A549 (cell line): ENCODE measurements at regions not wholly inside any gene's neighbourhood (a gene's known extent, or its start where the extent isn't known, plus 50 kb on each side); places are given as distances from the start of the nearest gene placed in this dataset.

ENCODE experiments used
- CTCF ChIP-seq: fragments of >200 bp; sonication (Bioruptor Twin); formaldehyde crosslinking; IDR thresholded peaks from 3 replicates; pipeline ENCODE4 v1.5.1; 2016
- EP300 ChIP-seq, 2 experiments: fragments of >200 bp; sonication (Bioruptor Twin); formaldehyde crosslinking; IDR thresholded peaks; 2 replicates in 1 of 2; 3 replicates in 1 of 2; pipeline ENCODE4 v1.6.1; 2016 to 2017
- ESRRA ChIP-seq: fragments of 150-350 bp; IDR thresholded peaks from 2 replicates; pipeline ENCODE4 v1.6.1; 2014; ENCODE audit warnings: mild to moderate bottlenecking, low read length, borderline replicate concordance
- JUN ChIP-seq, 2 experiments: fragments of >200 bp; sonication (Bioruptor Twin); formaldehyde crosslinking; IDR thresholded peaks; 2 replicates in 1 of 2; 3 replicates in 1 of 2; pipeline ENCODE4 v1.6.1; 2016 to 2017
- POLR2A ChIP-seq: IDR thresholded peaks from 2 replicates; pipeline ENCODE4 v1.6.1; 2012; ENCODE audit warnings: mild to moderate bottlenecking, low read length
- SMC3 ChIP-seq: fragments of >200 bp; sonication (Bioruptor Twin); formaldehyde crosslinking; IDR thresholded peaks from 3 replicates; pipeline ENCODE4 v1.6.1; 2018; ENCODE audit warnings: inconsistent platforms
- TF ChIP-seq, protein P1 (sequence below): fragments of 200-600 bp; sonication (generic); IDR thresholded peaks from 2 replicates; pipeline ENCODE4 v1.6.1; 2016; ENCODE audit warnings: antibody characterized with exemption, mild to moderate bottlenecking, moderate library complexity

- TF ChIP-seq CTCF, result no peak
- TF ChIP-seq EP300 (IDR thresholded peaks at IDR 0.05), result no peak
- TF ChIP-seq POLR2A, result no peak
- TF ChIP-seq, protein P1, sequence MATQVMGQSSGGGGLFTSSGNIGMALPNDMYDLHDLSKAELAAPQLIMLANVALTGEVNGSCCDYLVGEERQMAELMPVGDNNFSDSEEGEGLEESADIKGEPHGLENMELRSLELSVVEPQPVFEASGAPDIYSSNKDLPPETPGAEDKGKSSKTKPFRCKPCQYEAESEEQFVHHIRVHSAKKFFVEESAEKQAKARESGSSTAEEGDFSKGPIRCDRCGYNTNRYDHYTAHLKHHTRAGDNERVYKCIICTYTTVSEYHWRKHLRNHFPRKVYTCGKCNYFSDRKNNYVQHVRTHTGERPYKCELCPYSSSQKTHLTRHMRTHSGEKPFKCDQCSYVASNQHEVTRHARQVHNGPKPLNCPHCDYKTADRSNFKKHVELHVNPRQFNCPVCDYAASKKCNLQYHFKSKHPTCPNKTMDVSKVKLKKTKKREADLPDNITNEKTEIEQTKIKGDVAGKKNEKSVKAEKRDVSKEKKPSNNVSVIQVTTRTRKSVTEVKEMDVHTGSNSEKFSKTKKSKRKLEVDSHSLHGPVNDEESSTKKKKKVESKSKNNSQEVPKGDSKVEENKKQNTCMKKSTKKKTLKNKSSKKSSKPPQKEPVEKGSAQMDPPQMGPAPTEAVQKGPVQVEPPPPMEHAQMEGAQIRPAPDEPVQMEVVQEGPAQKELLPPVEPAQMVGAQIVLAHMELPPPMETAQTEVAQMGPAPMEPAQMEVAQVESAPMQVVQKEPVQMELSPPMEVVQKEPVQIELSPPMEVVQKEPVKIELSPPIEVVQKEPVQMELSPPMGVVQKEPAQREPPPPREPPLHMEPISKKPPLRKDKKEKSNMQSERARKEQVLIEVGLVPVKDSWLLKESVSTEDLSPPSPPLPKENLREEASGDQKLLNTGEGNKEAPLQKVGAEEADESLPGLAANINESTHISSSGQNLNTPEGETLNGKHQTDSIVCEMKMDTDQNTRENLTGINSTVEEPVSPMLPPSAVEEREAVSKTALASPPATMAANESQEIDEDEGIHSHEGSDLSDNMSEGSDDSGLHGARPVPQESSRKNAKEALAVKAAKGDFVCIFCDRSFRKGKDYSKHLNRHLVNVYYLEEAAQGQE, result no peak
- TF ChIP-seq SMC3, result no peak
- TF ChIP-seq ESRRA, result no peak
- TF ChIP-seq JUN (IDR thresholded peaks at IDR 0.05), result no peak
These were observed 76.9 kb upstream of the NABP1 start for GRCh38 chr2:191601060-191601459.
